ENCODE measurements at regions not wholly inside any gene's neighbourhood (a gene's known extent, or its start where the extent isn't known, plus 50 kb on each side); places are given as distances from the start of the nearest gene placed in this dataset.

DNA sequence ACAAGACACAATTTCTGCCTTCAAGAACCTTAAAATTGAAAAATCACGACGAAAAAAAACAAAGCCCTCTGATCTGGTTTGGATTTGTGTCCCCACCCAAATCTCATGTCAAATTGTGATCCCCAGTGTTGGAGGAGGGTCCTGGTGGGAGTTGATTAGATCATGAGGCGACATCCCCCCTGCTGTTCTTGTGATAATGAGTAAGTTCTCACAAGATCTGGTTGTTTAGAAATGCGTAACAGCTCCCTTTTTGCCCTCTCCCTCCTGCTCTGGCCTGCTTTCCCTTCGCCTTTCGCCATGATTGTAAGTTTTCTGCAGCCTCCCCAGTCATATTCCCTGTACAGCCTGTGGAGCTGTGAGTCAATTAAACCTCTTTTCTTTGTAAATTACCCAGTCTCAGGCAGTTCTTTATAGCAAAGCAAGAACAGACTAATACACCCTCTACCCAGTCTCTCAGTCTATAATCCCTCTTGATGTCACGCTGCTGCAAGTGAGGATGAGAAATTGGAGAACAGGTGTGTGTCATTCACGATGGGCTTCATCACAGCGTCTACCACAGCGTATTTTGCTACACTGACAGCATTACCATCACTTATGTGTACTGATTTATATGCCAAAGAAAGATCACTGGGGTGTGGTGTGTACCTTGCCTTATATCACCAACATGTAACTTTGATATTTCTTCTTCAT is 330.7 kb downstream of the MTX2 start:
- no peaks in the 10 kb centered on the region for H3K9me3 ChIP-seq (ENCODE audit: low read depth, low read length)
- no peak overlapping the region for H3K4me3 ChIP-seq
- no peak overlapping the region for H3K9ac ChIP-seq (ENCODE audit: insufficient read length)
- TF ChIP-seq EZH2 (IDR thresholded peaks at IDR 0.05) = no peak
- no peak for TF ChIP-seq FOXP2 (optimal IDR thresholded peaks at IDR 0.05; ENCODE audit: control extremely low read depth, extremely low read length, insufficient read depth)
- TF ChIP-seq POLR2AphosphoS5 (IDR thresholded peaks at IDR 0.05; ENCODE audit: borderline replicate concordance, low read depth, low read length) = no peak
- DNase-seq (ENCODE audit: low read depth, low spot score) = no peak
- no peak overlapping the region for H3K27ac ChIP-seq
- H3K36me3 ChIP-seq (ENCODE audit: insufficient read depth, low read length) = no peaks in the 10 kb centered on the region

- DNase-seq (ENCODE audit: low read depth, low spot score) = no peak
- no peak for TF ChIP-seq POLR2AphosphoS5 (IDR thresholded peaks at IDR 0.05; ENCODE audit: borderline replicate concordance, low read depth, low read length)
- no peak for TF ChIP-seq EZH2 (IDR thresholded peaks at IDR 0.05)
- no peak for TF ChIP-seq FOXP2 (optimal IDR thresholded peaks at IDR 0.05; ENCODE audit: control extremely low read depth, extremely low read length, insufficient read depth)
- H3K36me3 ChIP-seq (ENCODE audit: insufficient read depth, low read length) = no peaks in the 10 kb centered on the region
- H3K9ac ChIP-seq (ENCODE audit: insufficient read length) = no peak overlapping the region
- H3K4me3 ChIP-seq = no peak overlapping the region
- no peaks in the 10 kb centered on the region for H3K9me3 ChIP-seq (ENCODE audit: low read depth, low read length)
- H3K27ac ChIP-seq = no peak overlapping the region
These were observed 331.8 kb downstream of the MTX2 start for GRCh38 chr2:176601066-176601465.

GRCh38 chr2:176612036-176612435 is 342.8 kb downstream of the MTX2 start:
- Histone ChIP-seq H3K9ac (ENCODE audit: insufficient read length) (no peak overlapping the region), H3K27ac (no peak overlapping the region), H3K9me3 (ENCODE audit: low read depth, low read length) (no peaks in the 10 kb centered on the region), H3K4me3 (no peak overlapping the region), H3K36me3 (ENCODE audit: insufficient read depth, low read length) (no peaks in the 10 kb centered on the region)
- DNase-seq (ENCODE audit: low read depth, low spot score) = no peak
- no peak for TF ChIP-seq FOXP2 (optimal IDR thresholded peaks at IDR 0.05; ENCODE audit: control extremely low read depth, extremely low read length, insufficient read depth)
- no peak for TF ChIP-seq POLR2AphosphoS5 (IDR thresholded peaks at IDR 0.05; ENCODE audit: borderline replicate concordance, low read depth, low read length)
- no peak for TF ChIP-seq EZH2 (IDR thresholded peaks at IDR 0.05)

DNA sequence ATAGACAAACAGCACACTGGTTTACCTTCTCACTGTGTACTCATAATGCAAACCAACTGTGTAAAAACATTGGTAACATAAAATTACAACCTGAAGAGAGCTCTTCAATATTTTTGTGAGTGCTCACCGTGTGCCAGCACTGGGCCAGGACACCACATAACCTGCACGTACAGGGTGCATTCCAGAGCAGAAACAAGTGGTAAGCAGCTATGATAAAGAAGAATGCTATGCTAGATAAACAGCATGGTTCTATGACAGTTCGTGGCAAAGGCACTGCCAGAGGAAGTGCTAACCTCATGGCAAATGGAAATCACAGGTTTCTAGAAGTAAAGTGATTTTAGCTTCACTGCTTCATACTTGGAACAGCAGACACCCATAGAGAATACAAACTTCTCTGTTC is 343.5 kb downstream of the MTX2 start:
- peak overlapping the region; percentile 86; the same call in 1 of the 2 replicates for H3K27ac ChIP-seq
- H3K9me3 ChIP-seq (ENCODE audit: low read depth, low read length) = no peaks in the 10 kb centered on the region
- DNase-seq (ENCODE audit: low read depth, low spot score) = no peak
- H3K9ac ChIP-seq (ENCODE audit: insufficient read length) = no peak overlapping the region
- H3K36me3 ChIP-seq (ENCODE audit: insufficient read depth, low read length) = no peaks in the 10 kb centered on the region
- TF ChIP-seq EZH2 (IDR thresholded peaks at IDR 0.05) (no peak), POLR2AphosphoS5 (IDR thresholded peaks at IDR 0.05; ENCODE audit: borderline replicate concordance, low read depth, low read length) (no peak), FOXP2 (optimal IDR thresholded peaks at IDR 0.05; ENCODE audit: control extremely low read depth, extremely low read length, insufficient read depth) (no peak)
- H3K4me3 ChIP-seq = no peak overlapping the region; the same call in 1 of the 2 replicates

- DNase-seq (ENCODE audit: low read depth, low spot score) = no peak
- H3K9me3 ChIP-seq (ENCODE audit: low read depth, low read length) = no peaks in the 10 kb centered on the region
- TF ChIP-seq EZH2 (IDR thresholded peaks at IDR 0.05) (no peak), FOXP2 (optimal IDR thresholded peaks at IDR 0.05; ENCODE audit: control extremely low read depth, extremely low read length, insufficient read depth) (no peak), POLR2AphosphoS5 (IDR thresholded peaks at IDR 0.05; ENCODE audit: borderline replicate concordance, low read depth, low read length) (no peak)
- no peak overlapping the region for H3K9ac ChIP-seq (ENCODE audit: insufficient read length)
- peak overlapping the region; percentile 72 for H3K4me3 ChIP-seq
- H3K27ac ChIP-seq = peak overlapping the region; percentile 86
- no peaks in the 10 kb centered on the region for H3K36me3 ChIP-seq (ENCODE audit: insufficient read depth, low read length)
These were observed 344.2 kb downstream of the MTX2 start for GRCh38 chr2:176613323-176613987.

DNA sequence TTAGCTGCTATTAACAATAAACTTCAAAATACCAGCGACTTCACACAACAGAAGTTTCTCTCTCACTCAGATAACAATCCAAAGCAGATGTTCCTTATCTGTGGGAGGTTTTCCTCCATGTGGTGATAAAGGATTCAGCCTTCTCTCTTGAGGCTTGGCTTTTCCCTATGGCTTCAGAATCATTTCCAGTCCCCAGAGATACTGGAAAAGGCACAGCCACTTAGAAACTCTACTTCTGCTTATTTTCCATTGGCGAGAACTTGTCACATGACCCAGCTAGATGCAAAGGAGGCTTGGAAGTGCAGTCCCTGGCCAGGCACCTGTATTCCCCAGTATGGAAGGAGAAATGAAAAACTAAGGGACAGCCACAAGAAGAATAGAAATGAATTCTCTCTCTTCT is 344.8 kb downstream of the MTX2 start:
- H3K4me3 ChIP-seq = peak overlapping the region; percentile 72
- no peaks in the 10 kb centered on the region for H3K36me3 ChIP-seq (ENCODE audit: insufficient read depth, low read length)
- H3K27ac ChIP-seq = peak overlapping the region; percentile 86
- H3K9ac ChIP-seq (ENCODE audit: insufficient read length) = no peak overlapping the region
- no peaks in the 10 kb centered on the region for H3K9me3 ChIP-seq (ENCODE audit: low read depth, low read length)
- TF ChIP-seq FOXP2 (optimal IDR thresholded peaks at IDR 0.05; ENCODE audit: control extremely low read depth, extremely low read length, insufficient read depth) (no peak), EZH2 (IDR thresholded peaks at IDR 0.05) (no peak), POLR2AphosphoS5 (IDR thresholded peaks at IDR 0.05; ENCODE audit: borderline replicate concordance, low read depth, low read length) (0 out of 2 replicates have a peak, but pooled peaks have one; percentile 21)
- peak; percentile 30 for DNase-seq (ENCODE audit: low read depth, low spot score)

- no peak overlapping the region for H3K9ac ChIP-seq (ENCODE audit: insufficient read length)
- no peak overlapping the region; the same call in 1 of the 2 replicates for H3K4me3 ChIP-seq
- peak overlapping the region; percentile 86; the same call in 1 of the 2 replicates for H3K27ac ChIP-seq
- H3K36me3 ChIP-seq (ENCODE audit: insufficient read depth, low read length) = no peaks in the 10 kb centered on the region
- DNase-seq (ENCODE audit: low read depth, low spot score) = no peak
- no peaks in the 10 kb centered on the region for H3K9me3 ChIP-seq (ENCODE audit: low read depth, low read length)
- no peak for TF ChIP-seq FOXP2 (optimal IDR thresholded peaks at IDR 0.05; ENCODE audit: control extremely low read depth, extremely low read length, insufficient read depth)
- TF ChIP-seq EZH2 (IDR thresholded peaks at IDR 0.05) = no peak
- no peak for TF ChIP-seq POLR2AphosphoS5 (IDR thresholded peaks at IDR 0.05; ENCODE audit: borderline replicate concordance, low read depth, low read length)
These were observed 345.7 kb downstream of the MTX2 start for GRCh38 chr2:176614930-176615329.

DNA sequence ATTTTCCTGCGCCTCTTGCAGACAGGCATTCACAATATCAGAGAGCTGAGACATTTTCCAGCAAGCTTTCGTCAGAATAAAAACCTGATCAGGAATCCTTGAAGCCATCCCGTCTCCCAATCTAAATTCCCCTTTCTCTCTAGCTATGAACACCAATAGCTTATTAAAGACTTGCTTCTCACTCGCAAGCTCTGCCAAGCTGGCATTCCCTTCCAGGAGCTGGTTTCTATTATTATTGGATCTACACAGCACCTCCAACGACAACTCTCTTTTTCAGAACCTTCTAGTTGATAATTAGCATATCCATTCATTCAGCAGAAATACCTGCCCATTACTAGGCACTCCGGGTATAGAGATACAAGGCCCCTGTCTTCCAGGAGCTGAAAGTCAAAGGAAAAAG is 350.3 kb downstream of the MTX2 start:
- TF ChIP-seq POLR2AphosphoS5 (IDR thresholded peaks at IDR 0.05; ENCODE audit: borderline replicate concordance, low read depth, low read length) (no peak), EZH2 (IDR thresholded peaks at IDR 0.05) (no peak), FOXP2 (optimal IDR thresholded peaks at IDR 0.05; ENCODE audit: control extremely low read depth, extremely low read length, insufficient read depth) (no peak)
- no peak overlapping the region for H3K27ac ChIP-seq
- DNase-seq (ENCODE audit: low read depth, low spot score) = no peak
- no peak overlapping the region for H3K9ac ChIP-seq (ENCODE audit: insufficient read length)
- H3K4me3 ChIP-seq = no peak overlapping the region
- no peaks in the 10 kb centered on the region for H3K9me3 ChIP-seq (ENCODE audit: low read depth, low read length)
- no peaks in the 10 kb centered on the region for H3K36me3 ChIP-seq (ENCODE audit: insufficient read depth, low read length)
